Hippocampal formation (tissue), 2 donors: ENCODE measurements at regions not wholly inside any gene's neighbourhood (a gene's known extent, or its start where the extent isn't known, plus 50 kb on each side); places are given as distances from the start of the nearest gene placed in this dataset.

ENCODE experiments used
- DNase-seq, 2 donors: peaks; one replicate each; lab custom pipeline; 2025; lab: John Stamatoyannopoulos, UW

DNA sequence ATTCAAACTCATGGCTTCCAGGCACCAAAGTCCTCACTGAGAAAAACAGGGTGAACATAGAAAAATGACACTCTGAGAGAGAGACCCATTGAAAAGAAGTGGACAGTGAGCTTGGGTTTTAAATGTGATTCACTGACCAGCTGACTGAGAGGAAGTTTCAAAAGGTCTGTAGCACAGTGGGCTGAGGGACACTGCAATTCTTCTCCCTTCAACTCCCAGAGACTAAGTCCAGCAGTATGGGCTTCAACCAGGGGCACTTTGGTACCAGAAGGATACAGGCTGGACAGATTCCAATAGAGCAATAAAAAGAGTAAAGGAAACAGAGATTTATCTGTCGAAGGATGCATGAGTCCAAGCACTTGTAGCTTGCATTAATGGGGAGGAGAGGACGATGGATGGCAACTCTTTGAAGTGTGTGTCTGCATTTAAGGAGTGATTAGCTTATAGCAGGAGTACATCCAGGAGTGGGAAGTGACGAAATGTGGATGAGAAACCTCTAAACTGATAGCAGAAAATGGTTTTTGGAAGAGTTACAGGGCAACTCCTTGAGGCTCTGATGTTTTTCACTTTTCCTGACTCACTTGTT, 117.0 kb upstream of the ANKRD55 start:
- DNase-seq, result no peak

GRCh38 chr5:56349461-56349860, 116.3 kb upstream of the ANKRD55 start:
- DNase-seq, result no peak

- no peak for DNase-seq
These were observed 113.8 kb upstream of the ANKRD55 start for GRCh38 chr5:56346741-56347535.

DNA sequence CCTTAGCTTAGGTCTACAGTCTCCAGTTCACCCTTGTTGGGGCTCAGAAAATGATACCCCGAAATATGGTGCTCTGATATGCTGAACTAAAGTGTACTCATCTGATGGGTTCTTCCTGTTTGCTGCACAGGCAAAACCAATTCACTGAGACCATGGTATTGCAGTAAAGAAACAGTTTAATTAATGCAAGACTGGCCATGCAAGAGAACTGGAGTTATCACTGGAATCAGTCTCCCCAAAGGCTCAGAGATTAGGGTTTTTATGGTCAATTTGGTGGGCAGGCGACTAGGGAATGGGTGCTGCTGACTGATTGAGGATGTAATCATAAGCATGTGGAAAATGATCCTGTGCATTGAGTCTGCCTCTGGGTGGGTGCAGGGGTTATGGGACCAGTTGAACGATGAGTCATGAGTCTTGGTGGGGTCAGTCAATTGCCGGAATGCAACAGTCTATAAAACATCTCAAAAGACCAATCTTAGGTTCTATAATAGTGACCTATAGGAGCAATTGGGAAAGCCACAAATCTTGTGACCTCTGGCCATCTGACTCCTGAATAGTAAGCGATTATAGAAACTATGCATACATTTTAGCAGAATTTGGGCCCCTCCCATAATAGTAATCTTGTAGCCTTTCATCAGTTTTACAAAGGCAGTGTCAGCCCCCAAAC, 113.0 kb upstream of the ANKRD55 start:
- no peak for DNase-seq

GRCh38 chr5:56345352-56345751, 112.2 kb upstream of the ANKRD55 start:
- no peak for DNase-seq

DNA sequence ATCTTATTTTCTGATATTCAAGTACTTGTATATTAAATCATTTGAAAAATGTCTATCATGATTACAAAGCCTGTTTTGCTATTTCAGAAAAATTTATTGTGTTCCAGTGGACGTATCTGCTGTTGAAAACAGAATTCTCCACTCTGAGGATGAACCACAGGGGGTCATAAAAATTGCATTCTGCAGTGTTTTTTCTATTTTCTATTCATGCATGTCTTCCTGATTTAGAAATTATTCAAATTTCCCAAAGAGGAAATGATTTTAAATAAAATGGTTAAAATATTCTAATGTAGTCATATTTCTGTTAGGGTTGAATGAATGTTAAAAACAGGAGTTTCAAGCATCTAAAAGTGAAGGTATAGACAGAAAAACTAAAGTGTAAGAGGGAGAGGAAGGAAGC, 111.5 kb upstream of the ANKRD55 start:
- no peak for DNase-seq

DNA sequence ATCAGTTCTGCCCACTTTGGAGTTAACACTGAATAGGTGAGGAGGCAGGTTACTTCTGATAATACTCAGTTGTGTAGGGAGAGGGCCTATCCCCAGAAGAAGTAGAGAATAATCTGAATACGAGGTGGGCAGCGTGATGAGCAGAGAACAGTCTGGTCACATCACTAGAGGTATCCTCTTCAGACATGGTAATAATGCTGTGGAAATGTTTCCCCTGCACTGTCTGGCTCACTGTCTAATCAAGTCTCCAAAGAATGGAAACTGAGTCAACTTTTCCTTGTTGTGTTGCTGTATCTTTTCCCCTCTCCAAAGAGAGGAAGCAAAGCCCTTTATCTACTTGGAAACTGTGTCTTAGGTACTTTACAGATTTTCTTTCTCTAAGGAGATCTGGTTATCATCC, 110.9 kb upstream of the ANKRD55 start:
- no peak for DNase-seq

DNA sequence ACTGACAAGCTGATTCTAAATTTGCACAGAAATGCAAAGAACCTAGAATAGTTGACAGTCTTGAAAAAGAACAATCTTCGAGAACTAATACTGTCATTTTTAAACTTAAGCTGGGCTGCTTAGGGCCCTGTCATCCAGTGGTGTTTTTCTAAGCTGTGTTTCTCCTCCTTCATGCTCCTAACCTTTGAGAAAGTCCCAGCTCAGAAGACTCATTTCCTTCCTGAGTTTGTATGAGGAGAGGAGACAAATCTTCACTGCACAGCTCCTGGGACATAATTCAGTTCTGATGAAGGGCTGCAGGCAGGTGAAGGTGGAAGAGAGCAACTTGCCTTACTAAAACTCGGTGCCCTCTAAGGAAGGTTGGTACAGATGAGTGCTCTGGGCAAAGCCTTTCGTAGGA, 109.5 kb upstream of the ANKRD55 start:
- DNase-seq, result no peak

- DNase-seq, result no peak
These were observed 107.3 kb upstream of the ANKRD55 start for GRCh38 chr5:56340196-56340980.

GRCh38 chr5:56339732-56340131, 106.6 kb upstream of the ANKRD55 start:
- no peak for DNase-seq

GRCh38 chr5:56337715-56338319, 104.7 kb upstream of the ANKRD55 start:
- no peak for DNase-seq

DNA sequence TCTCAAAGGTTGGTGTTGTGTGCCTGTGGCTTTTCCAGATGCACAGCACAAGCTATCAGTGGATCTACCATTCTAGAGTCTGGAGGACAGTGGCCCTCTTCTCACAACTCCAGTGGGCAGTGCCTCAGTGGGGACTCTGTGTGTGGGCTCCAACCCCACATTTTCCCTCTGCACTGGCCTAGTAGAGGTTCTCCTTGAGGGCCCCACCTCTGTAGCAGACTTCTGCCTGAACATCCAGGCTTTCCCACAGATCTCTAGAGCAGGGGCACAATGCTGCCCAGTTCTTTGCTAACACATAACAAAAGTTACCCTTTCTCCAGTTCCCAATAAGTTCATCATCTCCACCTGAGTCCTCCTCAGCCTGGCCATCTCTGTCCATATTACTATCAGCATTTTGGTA, 102.1 kb upstream of the ANKRD55 start:
- DNase-seq, result no peak

GRCh38 chr5:56330806-56331205, 97.7 kb upstream of the ANKRD55 start:
- DNase-seq, result no peak

- peak in 1 of 2 donors; percentile 28 for DNase-seq
These were observed 97.0 kb upstream of the ANKRD55 start for GRCh38 chr5:56330167-56330566.

DNA sequence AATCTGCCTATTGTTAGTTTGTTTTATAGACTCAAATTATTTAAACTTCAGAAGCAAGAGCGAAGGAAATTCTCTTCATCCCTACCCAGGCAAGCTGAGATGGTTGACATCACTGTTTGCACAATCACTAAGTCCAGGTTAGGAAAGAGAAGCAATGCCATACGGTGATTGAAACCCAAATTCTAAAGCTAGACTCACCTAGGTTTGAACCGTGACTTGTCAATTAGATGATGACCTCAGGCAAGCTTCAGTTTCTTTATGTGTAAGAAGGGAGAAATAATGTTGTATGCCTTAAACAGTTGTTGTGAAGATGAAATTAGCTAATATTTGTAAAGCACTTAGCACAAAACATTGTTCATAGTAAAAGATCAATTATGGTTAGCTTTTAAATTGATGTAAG, 96.5 kb upstream of the ANKRD55 start:
- DNase-seq, result no peak

DNA sequence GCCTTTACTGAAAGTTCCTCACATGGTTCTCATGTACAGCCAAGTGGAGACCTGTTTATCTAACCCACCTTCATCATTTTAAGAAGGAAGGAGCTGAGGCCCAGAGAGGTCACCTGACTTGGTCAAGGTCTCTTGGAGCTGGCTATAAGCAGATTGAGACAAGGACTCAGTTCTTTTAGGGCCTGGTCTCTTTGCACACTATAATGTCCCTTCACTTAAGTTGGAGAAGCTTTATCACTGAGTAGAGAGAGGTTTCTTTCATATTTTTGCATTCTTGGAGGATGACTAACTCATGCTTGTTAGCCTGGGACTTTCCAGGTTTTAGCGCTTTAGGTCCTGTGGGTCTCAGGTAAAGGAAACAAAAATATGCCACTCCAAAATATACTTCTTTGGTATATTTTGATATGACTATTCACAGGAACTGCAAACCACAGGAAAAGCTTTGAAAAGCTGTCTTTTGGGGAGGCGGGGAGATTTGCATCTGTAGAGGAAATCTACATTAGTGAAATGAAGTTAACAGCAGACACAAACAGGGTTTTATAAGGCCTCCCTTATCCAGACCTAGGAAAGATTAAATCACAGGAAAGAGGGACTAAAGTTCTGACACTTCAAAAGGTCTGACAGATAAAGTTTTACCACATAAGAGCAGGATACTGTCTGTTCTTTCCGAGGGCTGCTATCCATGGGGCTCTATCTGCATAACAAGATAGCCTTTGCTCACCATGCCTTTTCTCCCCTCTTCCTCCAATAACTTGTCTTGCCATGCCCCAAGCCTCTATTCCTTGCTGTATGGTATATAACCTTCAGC, 95.8 kb upstream of the ANKRD55 start:
- no peak for DNase-seq

DNA sequence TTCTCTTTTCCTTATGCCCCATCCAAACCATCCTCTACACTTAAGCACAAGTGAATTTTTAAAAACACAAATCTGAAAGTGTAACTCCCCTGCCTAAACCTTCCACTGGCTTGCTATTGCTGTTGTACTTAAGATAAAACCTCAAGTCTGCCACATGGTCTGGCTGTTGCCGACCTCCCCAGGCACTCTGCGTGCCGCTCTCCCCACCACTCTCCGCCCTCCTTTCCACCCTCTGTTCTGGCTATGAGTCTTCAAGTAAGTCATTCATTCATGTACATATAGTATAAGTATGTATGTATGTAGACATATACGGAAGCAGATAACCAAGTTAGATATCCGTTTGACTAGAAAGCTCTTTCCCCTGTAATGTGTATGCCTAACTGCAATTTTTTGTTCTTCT, 94.7 kb upstream of the ANKRD55 start:
- DNase-seq, result no peak

DNA sequence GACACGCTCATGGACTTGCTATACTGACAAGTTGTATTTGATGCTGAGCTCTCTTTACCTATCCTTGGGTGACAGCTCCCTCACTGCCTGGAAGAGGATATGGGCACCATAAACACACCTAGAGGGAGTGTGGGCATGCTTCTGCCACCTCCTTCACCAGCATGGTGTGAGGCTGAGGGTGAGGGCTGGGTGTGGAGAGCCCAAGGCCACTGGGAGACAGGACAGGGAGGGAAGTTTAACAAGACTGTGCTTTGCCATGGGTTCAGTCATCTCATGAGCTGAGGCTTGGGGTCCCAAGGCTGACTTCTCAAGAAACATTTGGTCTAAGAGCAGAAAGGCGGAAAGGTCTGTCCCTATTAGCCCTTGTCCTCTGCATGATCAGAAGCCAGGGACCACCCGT, 93.6 kb upstream of the ANKRD55 start:
- DNase-seq, result no peak

DNA sequence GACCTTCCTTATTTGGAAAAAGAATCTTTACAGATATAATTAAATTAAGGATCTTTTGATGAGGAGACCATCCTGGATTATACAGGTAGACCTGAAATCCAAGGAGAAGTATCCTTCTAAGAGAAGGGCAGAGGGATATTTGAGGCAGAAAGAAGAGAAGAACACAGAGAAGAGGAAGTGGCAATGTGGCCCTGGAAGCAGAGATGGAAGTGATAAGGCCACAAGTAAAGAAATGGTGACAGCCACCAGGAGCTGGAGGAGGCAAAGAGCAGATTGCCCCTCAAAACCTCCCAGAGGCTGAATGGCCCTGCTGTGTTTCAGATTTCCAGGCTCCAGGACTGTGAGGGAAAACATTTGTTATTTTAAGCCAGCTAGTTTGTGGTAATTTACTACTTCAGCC, 93.0 kb upstream of the ANKRD55 start:
- DNase-seq, result no peak

DNA sequence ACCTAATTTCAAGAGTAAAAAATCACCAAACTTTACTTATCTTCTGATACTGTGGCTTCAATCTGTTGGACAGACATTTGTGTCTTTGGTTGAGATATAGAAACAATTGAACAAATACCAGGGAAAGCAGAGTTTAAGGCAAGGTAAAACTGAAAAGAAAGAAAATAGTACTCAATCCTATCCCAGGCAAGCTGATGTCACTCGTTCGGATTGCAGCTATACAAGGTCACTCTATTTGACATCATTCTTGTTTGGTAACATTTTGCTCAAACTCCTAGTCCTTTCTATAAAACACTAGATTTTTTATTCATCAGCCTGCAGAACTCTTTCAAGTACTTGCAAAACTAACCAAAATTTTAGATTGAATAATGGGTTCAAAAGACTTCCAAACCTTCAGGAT, 91.9 kb upstream of the ANKRD55 start:
- no peak for DNase-seq

DNA sequence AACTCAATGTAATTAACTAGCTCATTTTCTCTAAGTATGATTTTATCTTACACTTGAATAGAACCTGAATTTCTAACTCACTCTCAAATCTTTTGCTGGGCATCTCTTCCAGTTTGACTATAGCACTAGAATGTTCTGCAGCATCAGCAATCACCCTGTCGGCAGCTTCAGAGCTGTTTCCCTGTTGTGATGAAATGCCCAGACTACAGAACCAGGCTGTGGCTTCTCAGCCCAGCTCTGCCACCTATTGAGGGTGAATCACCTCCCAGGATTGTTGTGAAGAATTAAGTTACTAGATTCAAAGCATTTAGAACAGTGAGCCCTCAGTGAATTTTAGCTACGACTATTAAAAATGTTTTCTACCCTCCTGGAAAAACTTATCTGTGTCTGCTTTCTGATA, 90.4 kb upstream of the ANKRD55 start:
- no peak for DNase-seq
